Liver (tissue), 8 donors: ENCODE measurements at regions not wholly inside any gene's neighbourhood (a gene's known extent, or its start where the extent isn't known, plus 50 kb on each side); places are given as distances from the start of the nearest gene placed in this dataset.

Source experiments
- DNase-seq: peaks from one replicate; pipeline ENCODE4 v3.0.0-alpha.2; 2017; ENCODE audit warnings: low spot score
- H3K27ac ChIP-seq, 2 donors: one replicate each; pipeline ENCODE4 v1.7.0; 2013; ENCODE audit warnings: inconsistent platforms in 2 of 2, low read length in 2 of 2, control low read depth in 1 of 2, low read depth in 1 of 2, mild to moderate bottlenecking in 1 of 2
- H3K27me3 ChIP-seq, 4 donors: one replicate each; pipeline versions ENCODE4 v1.6.1 to v1.7.0; 2013; ENCODE audit warnings: low read length in 3 of 4, inconsistent platforms in 1 of 4, mild to moderate bottlenecking in 1 of 4, moderate library complexity in 1 of 4; ENCODE audit not compliant: control insufficient read depth in 4 of 4, insufficient read depth in 4 of 4
- H3K36me3 ChIP-seq, 4 donors: one replicate each; pipeline versions ENCODE4 v1.6.1 to v1.7.0; 2013; ENCODE audit warnings: low read length in 3 of 4, mild to moderate bottlenecking in 3 of 4, low read depth in 1 of 4, moderate library complexity in 1 of 4; ENCODE audit not compliant: control insufficient read depth in 4 of 4, insufficient read depth in 3 of 4
- H3K4me1 ChIP-seq, 4 donors: one replicate each; pipeline versions ENCODE4 v1.6.1 to v1.7.0; 2013; ENCODE audit warnings: low read length in 3 of 4, mild to moderate bottlenecking in 3 of 4, moderate library complexity in 1 of 4; ENCODE audit not compliant: control insufficient read depth in 4 of 4, insufficient read depth in 4 of 4
- H3K4me3 ChIP-seq, 3 donors: one replicate each; pipeline versions ENCODE4 v1.6.1 to v1.7.0; 2013; ENCODE audit warnings: low read length in 3 of 3, control low read depth in 1 of 3, low read depth in 1 of 3, mild to moderate bottlenecking in 1 of 3
- H3K9ac ChIP-seq, 2 donors: one replicate each; pipeline ENCODE4 v1.7.0; 2013; ENCODE audit warnings: low read length in 2 of 2, mild to moderate bottlenecking in 2 of 2, moderate library complexity in 2 of 2, control low read depth in 1 of 2, low read depth in 1 of 2
- H3K9me3 ChIP-seq, 4 donors: one replicate each; pipeline versions ENCODE4 v1.6.1 to v1.7.0; 2013; ENCODE audit warnings: low read length in 3 of 4; ENCODE audit not compliant: control insufficient read depth in 4 of 4
- EGR1 ChIP-seq, 2 donors: IDR thresholded peaks; 2 replicates each; pipeline ENCODE4 v1.6.1; 2016 to 2018; ENCODE audit warnings: antibody characterized with exemption in 2 of 2, low read depth in 2 of 2
- FOXA1 ChIP-seq: IDR thresholded peaks from 2 replicates; pipeline ENCODE4 v1.6.1; 2016; ENCODE audit warnings: antibody characterized with exemption
- FOXA2 ChIP-seq: IDR thresholded peaks from 2 replicates; pipeline ENCODE4 v1.6.1; 2016; ENCODE audit warnings: antibody characterized with exemption
- GABPA ChIP-seq, 2 donors: IDR thresholded peaks in 1 of 2; conservative IDR thresholded peaks in 1 of 2; 2 replicates each; pipeline ENCODE4 v1.6.1; 2016; ENCODE audit warnings: antibody characterized with exemption in 2 of 2, mild to moderate bottlenecking in 1 of 2, moderate library complexity in 1 of 2
- HNF4A ChIP-seq, 2 donors: conservative IDR thresholded peaks; 2 replicates each; pipeline ENCODE4 v1.6.1; 2016; ENCODE audit warnings: antibody characterized with exemption in 2 of 2, mild to moderate bottlenecking in 2 of 2
- HNF4G ChIP-seq: IDR thresholded peaks from 2 replicates; pipeline ENCODE4 v1.6.1; 2016; ENCODE audit warnings: antibody characterized with exemption
- JUND ChIP-seq, 2 donors: IDR thresholded peaks; 2 replicates each; pipeline ENCODE4 v1.6.1; 2016; ENCODE audit warnings: antibody characterized with exemption in 2 of 2
- NR2F2 ChIP-seq: IDR thresholded peaks from 2 replicates; pipeline ENCODE4 v1.6.1; 2016; ENCODE audit warnings: antibody characterized with exemption
- RAD21 ChIP-seq, 2 donors: IDR thresholded peaks; 2 replicates each; pipeline ENCODE4 v1.6.1; 2016; ENCODE audit warnings: antibody characterized with exemption in 2 of 2, mild to moderate bottlenecking in 2 of 2
- RXRA ChIP-seq, 2 donors: IDR thresholded peaks; 2 replicates each; pipeline ENCODE4 v1.6.1; 2017 to 2018; ENCODE audit warnings: antibody characterized with exemption in 2 of 2, mild to moderate bottlenecking in 1 of 2
- SP1 ChIP-seq: IDR thresholded peaks from 2 replicates; pipeline ENCODE4 v1.6.1; 2018; ENCODE audit warnings: antibody characterized with exemption, mild to moderate bottlenecking
- TAF1 ChIP-seq: conservative IDR thresholded peaks from 2 replicates; pipeline ENCODE4 v1.6.1; 2016; ENCODE audit warnings: antibody characterized with exemption, mild to moderate bottlenecking
- YY1 ChIP-seq: IDR thresholded peaks from 2 replicates; pipeline ENCODE4 v1.6.1; 2016; ENCODE audit warnings: antibody characterized with exemption, mild to moderate bottlenecking
- WGBS: extraction: QIAGEN DNeasy Blood & Tissue Kit; methylation state at CpG from one replicate; pipeline ENCODE4 v1.1.7; 2013; 5-methylcytosine and 5-hydroxymethylcytosine counted together
- TF ChIP-seq, protein P1 (sequence below): IDR thresholded peaks from 2 replicates; pipeline ENCODE4 v1.6.1; 2016; ENCODE audit warnings: antibody characterized with exemption
- TF ChIP-seq, protein P2 (sequence below): fragments of 150-350 bp; IDR thresholded peaks from 2 replicates; pipeline ENCODE4 v1.5.1; 2017; ENCODE audit warnings: improper control_type of control experiment, low read depth, low read length; ENCODE audit not compliant: missing input control
- TF ChIP-seq, protein P3 (sequence below): IDR thresholded peaks from 2 replicates; pipeline ENCODE4 v1.6.1; 2016; ENCODE audit warnings: antibody characterized with exemption
- donor health status: healthy.
- donor health status: healthy.
- donor health status: healthy.
- donor health status: healthy.
- donor health status: healthy.

- Histone ChIP-seq H3K27ac (no peak overlapping the region), H3K36me3 (no peaks in the 10 kb centered on the region), H3K4me1 (no peaks in the 10 kb centered on the region), H3K4me3 (no peak overlapping the region), H3K27me3 (no peaks in the 10 kb centered on the region), H3K9ac (no peak overlapping the region), H3K9me3 (no peaks in the 10 kb centered on the region)
- DNase-seq, result no peak
- TF ChIP-seq GABPA (IDR thresholded peaks at IDR 0.05 in 1 of 2, conservative IDR thresholded peaks at IDR 0.05 in 1 of 2) (no peak), RAD21 (IDR thresholded peaks at IDR 0.05) (no peak), JUND (IDR thresholded peaks at IDR 0.05) (no peak), EGR1 (IDR thresholded peaks at IDR 0.05; ENCODE audit: low read depth in 2 of 2) (no peak)
- TF ChIP-seq, protein P1, sequence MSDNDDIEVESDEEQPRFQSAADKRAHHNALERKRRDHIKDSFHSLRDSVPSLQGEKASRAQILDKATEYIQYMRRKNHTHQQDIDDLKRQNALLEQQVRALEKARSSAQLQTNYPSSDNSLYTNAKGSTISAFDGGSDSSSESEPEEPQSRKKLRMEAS, result no peak
These were observed 123.4 kb upstream of the PACRGL start for GRCh38 chr4:20576861-20577260.

- Histone ChIP-seq H3K4me1 (no peaks in the 10 kb centered on the region), H3K27ac (no peak overlapping the region), H3K36me3 (no peaks in the 10 kb centered on the region), H3K4me3 (no peak overlapping the region), H3K27me3 (no peaks in the 10 kb centered on the region), H3K9me3 (no peaks in the 10 kb centered on the region), H3K9ac (no peak overlapping the region)
- DNase-seq, result no peak
- 69% methylated on average over 2 of the region's 2 CpGs for WGBS
- TF ChIP-seq JUND (IDR thresholded peaks at IDR 0.05) (no peak), EGR1 (IDR thresholded peaks at IDR 0.05; ENCODE audit: low read depth in 2 of 2) (no peak), HNF4A (conservative IDR thresholded peaks at IDR 0.05) (no peak), RXRA (IDR thresholded peaks at IDR 0.05) (no peak), YY1 (no peak), TAF1 (no peak), FOXA1 (no peak), RAD21 (IDR thresholded peaks at IDR 0.05) (no peak), SP1 (no peak), NR2F2 (no peak)
- TF ChIP-seq, protein P2, sequence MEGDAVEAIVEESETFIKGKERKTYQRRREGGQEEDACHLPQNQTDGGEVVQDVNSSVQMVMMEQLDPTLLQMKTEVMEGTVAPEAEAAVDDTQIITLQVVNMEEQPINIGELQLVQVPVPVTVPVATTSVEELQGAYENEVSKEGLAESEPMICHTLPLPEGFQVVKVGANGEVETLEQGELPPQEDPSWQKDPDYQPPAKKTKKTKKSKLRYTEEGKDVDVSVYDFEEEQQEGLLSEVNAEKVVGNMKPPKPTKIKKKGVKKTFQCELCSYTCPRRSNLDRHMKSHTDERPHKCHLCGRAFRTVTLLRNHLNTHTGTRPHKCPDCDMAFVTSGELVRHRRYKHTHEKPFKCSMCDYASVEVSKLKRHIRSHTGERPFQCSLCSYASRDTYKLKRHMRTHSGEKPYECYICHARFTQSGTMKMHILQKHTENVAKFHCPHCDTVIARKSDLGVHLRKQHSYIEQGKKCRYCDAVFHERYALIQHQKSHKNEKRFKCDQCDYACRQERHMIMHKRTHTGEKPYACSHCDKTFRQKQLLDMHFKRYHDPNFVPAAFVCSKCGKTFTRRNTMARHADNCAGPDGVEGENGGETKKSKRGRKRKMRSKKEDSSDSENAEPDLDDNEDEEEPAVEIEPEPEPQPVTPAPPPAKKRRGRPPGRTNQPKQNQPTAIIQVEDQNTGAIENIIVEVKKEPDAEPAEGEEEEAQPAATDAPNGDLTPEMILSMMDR, result no peak
- TF ChIP-seq, protein P1, result no peak
These were observed 122.6 kb upstream of the PACRGL start for GRCh38 chr4:20577702-20578101.

DNA sequence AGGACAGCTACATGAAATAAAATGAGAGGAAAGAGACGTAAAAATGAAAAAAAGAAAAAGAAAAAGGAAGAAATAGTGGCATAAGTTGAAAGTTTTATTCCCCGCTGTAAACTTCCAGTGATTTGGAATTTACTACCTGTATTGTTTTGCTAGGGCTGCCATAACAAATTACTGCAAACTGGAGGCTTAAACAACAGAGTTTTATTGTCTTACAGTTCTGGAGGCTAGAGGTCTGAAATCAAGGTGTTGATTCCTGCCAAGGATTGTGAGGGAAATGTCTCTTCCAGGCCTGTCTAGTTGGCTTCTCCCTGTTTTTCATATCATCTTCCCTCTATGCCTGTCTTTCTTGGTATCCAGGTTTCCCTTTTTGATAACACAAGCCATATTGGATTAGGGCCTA is 119.4 kb upstream of the PACRGL start:
- Histone ChIP-seq H3K9me3 (no peaks in the 10 kb centered on the region), H3K36me3 (no peaks in the 10 kb centered on the region), H3K9ac (no peak overlapping the region), H3K27me3 (no peaks in the 10 kb centered on the region), H3K27ac (no peak overlapping the region), H3K4me1 (no peaks in the 10 kb centered on the region), H3K4me3 (no peak overlapping the region)
- TF ChIP-seq JUND (IDR thresholded peaks at IDR 0.05), result no peak
- no peak for TF ChIP-seq TAF1
- TF ChIP-seq HNF4G, result no peak
- TF ChIP-seq GABPA (IDR thresholded peaks at IDR 0.05 in 1 of 2, conservative IDR thresholded peaks at IDR 0.05 in 1 of 2), result no peak
- TF ChIP-seq, protein P3, sequence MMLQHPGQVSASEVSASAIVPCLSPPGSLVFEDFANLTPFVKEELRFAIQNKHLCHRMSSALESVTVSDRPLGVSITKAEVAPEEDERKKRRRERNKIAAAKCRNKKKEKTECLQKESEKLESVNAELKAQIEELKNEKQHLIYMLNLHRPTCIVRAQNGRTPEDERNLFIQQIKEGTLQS, result no peak
- no peak for TF ChIP-seq HNF4A (conservative IDR thresholded peaks at IDR 0.05)
- TF ChIP-seq FOXA2, result no peak
- no peak for TF ChIP-seq NR2F2
- TF ChIP-seq, protein P2, result no peak
- TF ChIP-seq RAD21 (IDR thresholded peaks at IDR 0.05), result no peak
- TF ChIP-seq RXRA (IDR thresholded peaks at IDR 0.05), result no peak
- TF ChIP-seq, protein P1, result no peak
- no peak for DNase-seq
- 89% methylated on average over 2 of the region's 2 CpGs for WGBS
